ENCODE measurements at regions not wholly inside any gene's neighbourhood (a gene's known extent, or its start where the extent isn't known, plus 50 kb on each side); places are given as distances from the start of the nearest gene placed in this dataset.

- in situ Hi-C loops (cut with HindIII; ENCODE audit: low pct_unique_long_range_greater_than_20kb, low sequenced_read_pairs): no loop called here
- Histone ChIP-seq H3K36me3 (ENCODE audit: control insufficient read depth, insufficient read depth, low read length) (no peaks in the 10 kb centered on the region), H3K4me3 (ENCODE audit: low read depth in 2 of 2, low read length in 2 of 2) (no peak overlapping the region), H3K4me1 (ENCODE audit: control insufficient read depth, insufficient read depth, low read length) (no peaks in the 10 kb centered on the region), H3K27me3 (ENCODE audit: control insufficient read depth, insufficient read depth, low read length) (no peaks in the 10 kb centered on the region), H3K9me3 (ENCODE audit: control insufficient read depth, insufficient read depth, low read depth, low read length) (no peaks in the 10 kb centered on the region), H3K27ac (ENCODE audit: low read length) (no peak overlapping the region)
- DNase-seq (ENCODE audit: low read depth, low spot score): no peak
- BruUV-seq (replicated peaks): no TSS peak
- ChIA-PET CTCF (no interaction called here), POLR2A (no interaction called here)
- intact Hi-C loops (cut with micrococcal nuclease; ENCODE audit: unreplicated experiment): no loop called here
- ATAC-seq: no peak
- TF ChIP-seq, protein P1, sequence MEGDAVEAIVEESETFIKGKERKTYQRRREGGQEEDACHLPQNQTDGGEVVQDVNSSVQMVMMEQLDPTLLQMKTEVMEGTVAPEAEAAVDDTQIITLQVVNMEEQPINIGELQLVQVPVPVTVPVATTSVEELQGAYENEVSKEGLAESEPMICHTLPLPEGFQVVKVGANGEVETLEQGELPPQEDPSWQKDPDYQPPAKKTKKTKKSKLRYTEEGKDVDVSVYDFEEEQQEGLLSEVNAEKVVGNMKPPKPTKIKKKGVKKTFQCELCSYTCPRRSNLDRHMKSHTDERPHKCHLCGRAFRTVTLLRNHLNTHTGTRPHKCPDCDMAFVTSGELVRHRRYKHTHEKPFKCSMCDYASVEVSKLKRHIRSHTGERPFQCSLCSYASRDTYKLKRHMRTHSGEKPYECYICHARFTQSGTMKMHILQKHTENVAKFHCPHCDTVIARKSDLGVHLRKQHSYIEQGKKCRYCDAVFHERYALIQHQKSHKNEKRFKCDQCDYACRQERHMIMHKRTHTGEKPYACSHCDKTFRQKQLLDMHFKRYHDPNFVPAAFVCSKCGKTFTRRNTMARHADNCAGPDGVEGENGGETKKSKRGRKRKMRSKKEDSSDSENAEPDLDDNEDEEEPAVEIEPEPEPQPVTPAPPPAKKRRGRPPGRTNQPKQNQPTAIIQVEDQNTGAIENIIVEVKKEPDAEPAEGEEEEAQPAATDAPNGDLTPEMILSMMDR (IDR thresholded peaks at IDR 0.05): no peak
- TF ChIP-seq TCF7L2 (IDR thresholded peaks at IDR 0.05; ENCODE audit: low read depth, low read length) (no peak), SIN3A (IDR thresholded peaks at IDR 0.05; ENCODE audit: borderline replicate concordance, insufficient read depth, low read depth, low read length) (no peak), POLR2AphosphoS5 (IDR thresholded peaks at IDR 0.05; ENCODE audit: low read depth, low read length) (no peak)
- TF ChIP-seq, protein P2, sequence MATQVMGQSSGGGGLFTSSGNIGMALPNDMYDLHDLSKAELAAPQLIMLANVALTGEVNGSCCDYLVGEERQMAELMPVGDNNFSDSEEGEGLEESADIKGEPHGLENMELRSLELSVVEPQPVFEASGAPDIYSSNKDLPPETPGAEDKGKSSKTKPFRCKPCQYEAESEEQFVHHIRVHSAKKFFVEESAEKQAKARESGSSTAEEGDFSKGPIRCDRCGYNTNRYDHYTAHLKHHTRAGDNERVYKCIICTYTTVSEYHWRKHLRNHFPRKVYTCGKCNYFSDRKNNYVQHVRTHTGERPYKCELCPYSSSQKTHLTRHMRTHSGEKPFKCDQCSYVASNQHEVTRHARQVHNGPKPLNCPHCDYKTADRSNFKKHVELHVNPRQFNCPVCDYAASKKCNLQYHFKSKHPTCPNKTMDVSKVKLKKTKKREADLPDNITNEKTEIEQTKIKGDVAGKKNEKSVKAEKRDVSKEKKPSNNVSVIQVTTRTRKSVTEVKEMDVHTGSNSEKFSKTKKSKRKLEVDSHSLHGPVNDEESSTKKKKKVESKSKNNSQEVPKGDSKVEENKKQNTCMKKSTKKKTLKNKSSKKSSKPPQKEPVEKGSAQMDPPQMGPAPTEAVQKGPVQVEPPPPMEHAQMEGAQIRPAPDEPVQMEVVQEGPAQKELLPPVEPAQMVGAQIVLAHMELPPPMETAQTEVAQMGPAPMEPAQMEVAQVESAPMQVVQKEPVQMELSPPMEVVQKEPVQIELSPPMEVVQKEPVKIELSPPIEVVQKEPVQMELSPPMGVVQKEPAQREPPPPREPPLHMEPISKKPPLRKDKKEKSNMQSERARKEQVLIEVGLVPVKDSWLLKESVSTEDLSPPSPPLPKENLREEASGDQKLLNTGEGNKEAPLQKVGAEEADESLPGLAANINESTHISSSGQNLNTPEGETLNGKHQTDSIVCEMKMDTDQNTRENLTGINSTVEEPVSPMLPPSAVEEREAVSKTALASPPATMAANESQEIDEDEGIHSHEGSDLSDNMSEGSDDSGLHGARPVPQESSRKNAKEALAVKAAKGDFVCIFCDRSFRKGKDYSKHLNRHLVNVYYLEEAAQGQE (IDR thresholded peaks at IDR 0.05; ENCODE audit: insufficient read depth in 1 of 2, low read depth in 2 of 2, low read length in 1 of 2): no peak
These were observed 69.1 kb downstream of the PTCHD4 start for GRCh38 chr6:48041894-48042293.

DNA sequence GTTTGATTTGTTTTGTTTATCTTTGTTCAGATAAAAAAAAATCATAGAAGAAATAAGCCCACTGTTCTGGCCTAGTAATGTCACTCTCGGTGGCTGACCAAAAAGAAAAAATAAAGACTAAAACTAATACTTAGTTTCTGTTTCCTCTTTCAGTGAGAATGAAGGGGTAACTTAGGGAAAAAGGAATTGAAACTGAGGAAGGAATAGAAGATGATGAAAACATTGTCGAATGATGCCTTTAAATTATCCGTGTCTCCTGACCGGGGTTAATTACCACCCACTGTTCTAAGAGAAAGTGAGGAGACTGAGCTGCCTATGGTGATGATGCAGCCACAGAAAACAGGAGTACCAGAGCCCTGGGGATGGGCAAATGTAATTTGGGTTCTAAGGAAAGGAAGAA is 73.1 kb downstream of the PTCHD4 start:
- ChIA-PET POLR2A (interaction anchor here (0.7 kb wide), 1 partner anchor 902 kb away, joined by 14 read pairs; no protein-coding TSS in a partner anchor), CTCF (no interaction called here)
- intact Hi-C loops (cut with micrococcal nuclease; ENCODE audit: unreplicated experiment): no loop called here

More for the DNA sequence above, 73.1 kb downstream of the PTCHD4 start:
- no TSS peak for BruUV-seq (replicated peaks)
- no peaks in the 10 kb centered on the region for H3K4me1 ChIP-seq (ENCODE audit: control insufficient read depth, insufficient read depth, low read length)
- H3K36me3 ChIP-seq (ENCODE audit: control insufficient read depth, insufficient read depth, low read length): no peaks in the 10 kb centered on the region
- H3K9me3 ChIP-seq (ENCODE audit: control insufficient read depth, insufficient read depth, low read depth, low read length): no peaks in the 10 kb centered on the region
- no peak overlapping the region for H3K27ac ChIP-seq (ENCODE audit: low read length)
- no peaks in the 10 kb centered on the region for H3K27me3 ChIP-seq (ENCODE audit: control insufficient read depth, insufficient read depth, low read length)
- DNase-seq (ENCODE audit: low read depth, low spot score): no peak
- TF ChIP-seq TCF7L2 (IDR thresholded peaks at IDR 0.05; ENCODE audit: low read depth, low read length) (no peak), POLR2AphosphoS5 (IDR thresholded peaks at IDR 0.05; ENCODE audit: low read depth, low read length) (no peak), SIN3A (IDR thresholded peaks at IDR 0.05; ENCODE audit: borderline replicate concordance, insufficient read depth, low read depth, low read length) (no peak)
- TF ChIP-seq, protein P1 (IDR thresholded peaks at IDR 0.05): no peak
- TF ChIP-seq, protein P2 (IDR thresholded peaks at IDR 0.05; ENCODE audit: insufficient read depth in 1 of 2, low read depth in 2 of 2, low read length in 1 of 2): no peak
- in situ Hi-C loops (cut with HindIII; ENCODE audit: low pct_unique_long_range_greater_than_20kb, low sequenced_read_pairs): no loop called here
- no peak for ATAC-seq
- no peak overlapping the region for H3K4me3 ChIP-seq (ENCODE audit: low read depth in 2 of 2, low read length in 2 of 2)
